HTR-8/SVneo (cell line): ENCODE measurements at regions not wholly inside any gene's neighbourhood (a gene's known extent, or its start where the extent isn't known, plus 50 kb on each side); places are given as distances from the start of the nearest gene placed in this dataset.
"Not testable (repeated sequence)": the region's sequence is repeated elsewhere in the genome, so short reads cannot be mapped to it uniquely, and the experiment has no call there.

Experiments used
- DNase-seq: peaks from one replicate; pipeline ENCODE4 v3.0.0; 2011; ENCODE audit warnings: low spot score, mixed read lengths; ENCODE audit not compliant: insufficient read length
- FAIRE-seq: peaks from 2 replicates; lab custom pipeline; 2011; peaks lifted over from hg19 to GRCh38; lab: Jason Lieb, UNC

- DNase-seq (no peak), FAIRE-seq (no peak)
Observed at GRCh38 chr2:190005513-190005912, 57.0 kb downstream of the MSTN start.

GRCh38 chr2:189999661-190000060 is 62.9 kb downstream of the MSTN start:
- DNase-seq: no peak
- FAIRE-seq: no peak

GRCh38 chr2:189998665-189999064 is 63.9 kb downstream of the MSTN start:
- DNase-seq, FAIRE-seq: not testable (repeated sequence)

- DNase-seq: no peak
- peak; percentile 62 for FAIRE-seq
Observed at GRCh38 chr2:189997016-189997415, 65.5 kb downstream of the MSTN start.

- no peak for FAIRE-seq
- DNase-seq: no peak
Observed at GRCh38 chr2:189995679-189996078, 66.8 kb downstream of the MSTN start.

GRCh38 chr2:189982780-189983394 is 79.6 kb downstream of the MSTN start:
- no peak for FAIRE-seq

GRCh38 chr2:189982087-189982486 is 80.4 kb downstream of the MSTN start:
- FAIRE-seq: no peak
- no peak for DNase-seq

More at GRCh38 chr2:189982780-189983394, 79.6 kb downstream of the MSTN start:
- DNase-seq: no peak

GRCh38 chr2:189976488-189976887 is 86.0 kb downstream of the MSTN start:
- FAIRE-seq: not testable (repeated sequence)

GRCh38 chr2:189960346-189960745 is 102.2 kb downstream of the MSTN start:
- FAIRE-seq (no peak), DNase-seq (no peak)

More at GRCh38 chr2:189976488-189976887, 86.0 kb downstream of the MSTN start:
- not testable (repeated sequence) for DNase-seq

GRCh38 chr2:189959450-189959849 is 103.1 kb downstream of the MSTN start:
- FAIRE-seq: no peak
- no peak for DNase-seq

- peak; percentile 16 for FAIRE-seq
- no peak for DNase-seq
Observed at GRCh38 chr2:189954989-189955388, 107.5 kb downstream of the MSTN start.

GRCh38 chr2:189952536-189953109 is 109.9 kb downstream of the MSTN start:
- DNase-seq: no peak
- FAIRE-seq: no peak

GRCh38 chr2:189951791-189952535 is 110.6 kb downstream of the MSTN start:
- no peak for FAIRE-seq
- DNase-seq: no peak

- FAIRE-seq (no peak), DNase-seq (no peak)
Observed at GRCh38 chr2:189943009-189943408, 119.5 kb downstream of the MSTN start.

- no peak for FAIRE-seq
- DNase-seq: no peak
Observed at GRCh38 chr2:189940913-189941312, 121.6 kb downstream of the MSTN start.

GRCh38 chr2:189937691-189938090 is 124.8 kb downstream of the MSTN start:
- FAIRE-seq (no peak), DNase-seq (no peak)

- FAIRE-seq (peak; percentile 46), DNase-seq (peak; percentile 72)
Observed at GRCh38 chr2:189933911-189934399, 128.6 kb downstream of the MSTN start.

- DNase-seq (no peak), FAIRE-seq (no peak)
Observed at GRCh38 chr2:189933041-189933440, 129.5 kb downstream of the MSTN start.

- FAIRE-seq (no peak), DNase-seq (no peak)
Observed at GRCh38 chr2:189927823-189928222, 134.7 kb downstream of the MSTN start.
